Chondrocyte (in vitro differentiated cells): ENCODE measurements at regions not wholly inside any gene's neighbourhood (a gene's known extent, or its start where the extent isn't known, plus 50 kb on each side); places are given as distances from the start of the nearest gene placed in this dataset.
"Not testable (repeated sequence)": the region's sequence is repeated elsewhere in the genome, so short reads cannot be mapped to it uniquely, and the experiment has no call there.

ENCODE experiments used
- DNase-seq: peaks from one replicate; pipeline ENCODE4 v3.0.0; 2021; ENCODE audit warnings: mixed read lengths, low spot score
- H3K27ac Mint-ChIP-seq: one replicate; pipeline ENCODE4 v1.8.0; 2021; ENCODE audit warnings: mild to moderate bottlenecking, moderate library complexity, mixed read lengths; ENCODE audit not compliant: unreplicated experiment
- H3K27me3 Mint-ChIP-seq: 2 replicates; pipeline ENCODE4 v1.8.0; 2021; ENCODE audit warnings: low read depth, mixed read lengths
- H3K36me3 Mint-ChIP-seq: 2 replicates; pipeline ENCODE4 v1.8.0; 2021; ENCODE audit warnings: low read depth, mixed read lengths
- H3K4me1 Mint-ChIP-seq: 2 replicates; pipeline ENCODE4 v1.8.0; 2021; ENCODE audit warnings: low read depth, mild to moderate bottlenecking, mixed read lengths
- H3K4me3 Mint-ChIP-seq: one replicate; pipeline ENCODE4 v1.8.0; 2021; ENCODE audit warnings: mild to moderate bottlenecking, moderate library complexity, mixed read lengths; ENCODE audit not compliant: unreplicated experiment
- H3K9me3 Mint-ChIP-seq: 2 replicates; pipeline ENCODE4 v1.8.0; 2021; ENCODE audit warnings: low read depth, mixed read lengths
- CTCF ChIP-seq: fragments of 200-600 bp; sonication (generic); IDR thresholded peaks from 2 replicates; pipeline ENCODE4 v1.5.0; 2021; ENCODE audit warnings: antibody characterized with exemption, mild to moderate bottlenecking, moderate library complexity

GRCh38 chr7:42549866-42550485, 313.0 kb upstream of the GLI3 start:
- no peak for TF ChIP-seq CTCF
- peak overlapping the region; percentile 68 for H3K27ac Mint-ChIP-seq
- no peaks in the 10 kb centered on the region for H3K27me3 Mint-ChIP-seq
- H3K4me1 Mint-ChIP-seq: peaks cover 30% of the 10 kb centered on the region
- H3K4me3 Mint-ChIP-seq: no peak overlapping the region
- H3K36me3 Mint-ChIP-seq: peaks cover 3% of the 10 kb centered on the region
- peaks cover 10% of the 10 kb centered on the region for H3K9me3 Mint-ChIP-seq
- no peak for DNase-seq

- peak overlapping the region; percentile 28 for H3K27ac Mint-ChIP-seq
- no peak overlapping the region for H3K4me3 Mint-ChIP-seq
- peaks cover 17% of the 10 kb centered on the region for H3K9me3 Mint-ChIP-seq
- H3K36me3 Mint-ChIP-seq: peaks cover 5% of the 10 kb centered on the region
- TF ChIP-seq CTCF: no peak
- no peaks in the 10 kb centered on the region for H3K27me3 Mint-ChIP-seq
- no peak for DNase-seq
- peaks cover 30% of the 10 kb centered on the region for H3K4me1 Mint-ChIP-seq
These were observed 312.0 kb upstream of the GLI3 start for GRCh38 chr7:42548816-42549611.

GRCh38 chr7:42545049-42545724, 308.2 kb upstream of the GLI3 start:
- H3K4me3 Mint-ChIP-seq: no peak overlapping the region
- DNase-seq: no peak
- H3K27ac Mint-ChIP-seq: no peak overlapping the region
- H3K9me3 Mint-ChIP-seq: peaks cover 19% of the 10 kb centered on the region
- no peak for TF ChIP-seq CTCF
- H3K4me1 Mint-ChIP-seq: peaks cover 16% of the 10 kb centered on the region
- peaks cover 2% of the 10 kb centered on the region for H3K36me3 Mint-ChIP-seq
- H3K27me3 Mint-ChIP-seq: no peaks in the 10 kb centered on the region

GRCh38 chr7:42543953-42544352, 306.9 kb upstream of the GLI3 start:
- no peak overlapping the region for H3K4me3 Mint-ChIP-seq
- H3K9me3 Mint-ChIP-seq: peaks cover 22% of the 10 kb centered on the region
- H3K4me1 Mint-ChIP-seq: peaks cover 4% of the 10 kb centered on the region

GRCh38 chr7:42542446-42542845, 305.4 kb upstream of the GLI3 start:
- H3K36me3 Mint-ChIP-seq, H3K27me3 Mint-ChIP-seq, H3K4me3 Mint-ChIP-seq, DNase-seq, H3K4me1 Mint-ChIP-seq, H3K27ac Mint-ChIP-seq: not testable (repeated sequence)
- peaks cover 17% of the 10 kb centered on the region for H3K9me3 Mint-ChIP-seq

More at GRCh38 chr7:42543953-42544352, 306.9 kb upstream of the GLI3 start:
- no peak for DNase-seq
- Mint-ChIP-seq H3K27ac (no peak overlapping the region), H3K27me3 (peaks cover 2% of the 10 kb centered on the region), H3K36me3 (peaks cover 4% of the 10 kb centered on the region)
- TF ChIP-seq CTCF: no peak
